Bronchial epithelial cell (primary cell): ENCODE measurements at regions not wholly inside any gene's neighbourhood (a gene's known extent, or its start where the extent isn't known, plus 50 kb on each side); places are given as distances from the start of the nearest gene placed in this dataset.

ENCODE experiments used
- DNase-seq: peaks from one replicate; pipeline ENCODE4 v3.0.0-alpha.2; 2010; ENCODE audit warnings: low read depth
- FAIRE-seq: peaks from 2 replicates; lab custom pipeline; 2011; peaks lifted over from hg19 to GRCh38; lab: Jason Lieb, UNC
- H3K27me3 ChIP-seq: 2 replicates; pipeline ENCODE4 v1.5.1; 2011; ENCODE audit warnings: low read length; ENCODE audit not compliant: control insufficient read depth, insufficient read depth
- H3K36me3 ChIP-seq: 2 replicates; pipeline ENCODE4 v1.5.1; 2011; ENCODE audit warnings: low read length; ENCODE audit not compliant: control insufficient read depth, insufficient read depth
- H3K4me3 ChIP-seq: 2 replicates; pipeline ENCODE4 v1.5.1; 2011; ENCODE audit warnings: mild to moderate bottlenecking, low read depth, low read length, control low read depth
- CTCF ChIP-seq: IDR thresholded peaks from 2 replicates; pipeline ENCODE4 v1.5.1; 2011; ENCODE audit warnings: mild to moderate bottlenecking, moderate library complexity, low read length, control low read depth, inconsistent platforms; ENCODE audit not compliant: insufficient read depth, severe bottlenecking

GRCh38 chr5:121503111-121503840, 348.4 kb upstream of the FTMT start:
- no peaks in the 10 kb centered on the region for H3K36me3 ChIP-seq
- no peaks in the 10 kb centered on the region for H3K27me3 ChIP-seq
- FAIRE-seq: no peak
- TF ChIP-seq CTCF: no peak
- no peak overlapping the region for H3K4me3 ChIP-seq
- DNase-seq: peak; percentile 4

- no peaks in the 10 kb centered on the region for H3K36me3 ChIP-seq
- no peak for TF ChIP-seq CTCF
- no peak overlapping the region for H3K4me3 ChIP-seq
- DNase-seq (no peak), FAIRE-seq (no peak)
- H3K27me3 ChIP-seq: no peaks in the 10 kb centered on the region
Measured at GRCh38 chr5:121516997-121517396, 334.7 kb upstream of the FTMT start.

- TF ChIP-seq CTCF: no peak
- H3K4me3 ChIP-seq: no peak overlapping the region
- DNase-seq: no peak
- no peak for FAIRE-seq
- H3K27me3 ChIP-seq: no peaks in the 10 kb centered on the region
- no peaks in the 10 kb centered on the region for H3K36me3 ChIP-seq
Measured at GRCh38 chr5:121525706-121526105, 326.0 kb upstream of the FTMT start.

- DNase-seq (no peak), FAIRE-seq (no peak)
- no peak for TF ChIP-seq CTCF
- Histone ChIP-seq H3K27me3 (no peaks in the 10 kb centered on the region), H3K36me3 (no peaks in the 10 kb centered on the region), H3K4me3 (no peak overlapping the region)
Measured at GRCh38 chr5:121526908-121527307, 324.8 kb upstream of the FTMT start.

GRCh38 chr5:121533814-121534213, 317.9 kb upstream of the FTMT start:
- Histone ChIP-seq H3K36me3 (no peaks in the 10 kb centered on the region), H3K27me3 (no peaks in the 10 kb centered on the region), H3K4me3 (no peak overlapping the region)
- TF ChIP-seq CTCF: no peak
- FAIRE-seq: no peak
- DNase-seq: no peak

GRCh38 chr5:121550989-121551388, 300.7 kb upstream of the FTMT start:
- FAIRE-seq (no peak), DNase-seq (no peak)
- H3K4me3 ChIP-seq: no peak overlapping the region
- no peaks in the 10 kb centered on the region for H3K36me3 ChIP-seq
- H3K27me3 ChIP-seq: no peaks in the 10 kb centered on the region
- no peak for TF ChIP-seq CTCF
